ENCODE measurements at regions not wholly inside any gene's neighbourhood (a gene's known extent, or its start where the extent isn't known, plus 50 kb on each side); places are given as distances from the start of the nearest gene placed in this dataset.

GRCh38 chr10:107391901-107392300, 227.4 kb upstream of the SORCS1 start:
- no peak overlapping the region for H3K4me3 ChIP-seq (replicated peaks; ENCODE audit: low read depth, low read length)
- no peak for TF ChIP-seq CTCF (IDR thresholded peaks at IDR 0.05; ENCODE audit: insufficient read depth, low read length, poor library complexity, severe bottlenecking)
- H3K36me3 ChIP-seq (ENCODE audit: control insufficient read depth, insufficient read depth, low read length), result no peaks in the 10 kb centered on the region
- no peaks in the 10 kb centered on the region for H3K27me3 ChIP-seq (replicated peaks; ENCODE audit: control insufficient read depth, insufficient read depth, low read length)
- no peak for DNase-seq (ENCODE audit: extremely low read depth, insufficient read length)

GRCh38 chr10:107390563-107390962, 226.1 kb upstream of the SORCS1 start:
- Histone ChIP-seq H3K36me3 (ENCODE audit: control insufficient read depth, insufficient read depth, low read length) (no peaks in the 10 kb centered on the region), H3K27me3 (replicated peaks; ENCODE audit: control insufficient read depth, insufficient read depth, low read length) (no peaks in the 10 kb centered on the region), H3K4me3 (replicated peaks; ENCODE audit: low read depth, low read length) (no peak overlapping the region)
- DNase-seq (ENCODE audit: extremely low read depth, insufficient read length), result no peak
- TF ChIP-seq CTCF (IDR thresholded peaks at IDR 0.05; ENCODE audit: insufficient read depth, low read length, poor library complexity, severe bottlenecking), result no peak

- Histone ChIP-seq H3K4me3 (replicated peaks; ENCODE audit: low read depth, low read length) (no peak overlapping the region), H3K36me3 (ENCODE audit: control insufficient read depth, insufficient read depth, low read length) (no peaks in the 10 kb centered on the region), H3K27me3 (replicated peaks; ENCODE audit: control insufficient read depth, insufficient read depth, low read length) (no peaks in the 10 kb centered on the region)
- no peak for TF ChIP-seq CTCF (IDR thresholded peaks at IDR 0.05; ENCODE audit: insufficient read depth, low read length, poor library complexity, severe bottlenecking)
- no peak for DNase-seq (ENCODE audit: extremely low read depth, insufficient read length)
Measured at GRCh38 chr10:107383357-107383756, 218.9 kb upstream of the SORCS1 start.

- no peaks in the 10 kb centered on the region for H3K36me3 ChIP-seq (ENCODE audit: control insufficient read depth, insufficient read depth, low read length)
- DNase-seq (ENCODE audit: extremely low read depth, insufficient read length), result no peak
- no peak overlapping the region for H3K4me3 ChIP-seq (replicated peaks; ENCODE audit: low read depth, low read length)
- TF ChIP-seq CTCF (IDR thresholded peaks at IDR 0.05; ENCODE audit: insufficient read depth, low read length, poor library complexity, severe bottlenecking), result no peak
- H3K27me3 ChIP-seq (replicated peaks; ENCODE audit: control insufficient read depth, insufficient read depth, low read length), result no peaks in the 10 kb centered on the region
Measured at GRCh38 chr10:107379601-107380000, 215.1 kb upstream of the SORCS1 start.

GRCh38 chr10:107371801-107372200, 207.3 kb upstream of the SORCS1 start:
- no peak for TF ChIP-seq CTCF (IDR thresholded peaks at IDR 0.05; ENCODE audit: insufficient read depth, low read length, poor library complexity, severe bottlenecking)
- no peak for DNase-seq (ENCODE audit: extremely low read depth, insufficient read length)
- no peak overlapping the region for H3K4me3 ChIP-seq (replicated peaks; ENCODE audit: low read depth, low read length)
- no peaks in the 10 kb centered on the region for H3K36me3 ChIP-seq (ENCODE audit: control insufficient read depth, insufficient read depth, low read length)
- no peaks in the 10 kb centered on the region for H3K27me3 ChIP-seq (replicated peaks; ENCODE audit: control insufficient read depth, insufficient read depth, low read length)

GRCh38 chr10:107364872-107365271, 200.4 kb upstream of the SORCS1 start:
- no peak for DNase-seq (ENCODE audit: extremely low read depth, insufficient read length)
- TF ChIP-seq CTCF (IDR thresholded peaks at IDR 0.05; ENCODE audit: insufficient read depth, low read length, poor library complexity, severe bottlenecking), result no peak
- Histone ChIP-seq H3K27me3 (replicated peaks; ENCODE audit: control insufficient read depth, insufficient read depth, low read length) (no peaks in the 10 kb centered on the region), H3K4me3 (replicated peaks; ENCODE audit: low read depth, low read length) (no peak overlapping the region), H3K36me3 (ENCODE audit: control insufficient read depth, insufficient read depth, low read length) (no peaks in the 10 kb centered on the region)

All from GM06990 (cell line).